ENCODE measurements at regions not wholly inside any gene's neighbourhood (a gene's known extent, or its start where the extent isn't known, plus 50 kb on each side); places are given as distances from the start of the nearest gene placed in this dataset.

- TF ChIP-seq CTCF (IDR thresholded peaks at IDR 0.05): no peak
- Histone ChIP-seq H3K4me1 (ENCODE audit: control insufficient read depth in 1 of 2, insufficient read depth in 1 of 2, low read depth in 1 of 2, low read length in 1 of 2) (peaks cover 43 to 46% of the 10 kb centered on the region in 2 experiments), H3K4me3 (ENCODE audit: low read depth in 1 of 2, low read length in 1 of 2) (no peak overlapping the region), H3K27ac (no peak overlapping the region), H3K9me3 (no peaks in the 10 kb centered on the region), H3K27me3 (no peaks in the 10 kb centered on the region), H3K36me3 (no peaks in the 10 kb centered on the region)
Measured at GRCh38 chr3:43176666-43177065, 70.8 kb upstream of the POMGNT2 start.

- Histone ChIP-seq H3K27ac (no peak overlapping the region), H3K4me3 (ENCODE audit: low read depth in 1 of 2, low read length in 1 of 2) (no peak overlapping the region), H3K9me3 (no peaks in the 10 kb centered on the region), H3K4me1 (ENCODE audit: control insufficient read depth in 1 of 2, insufficient read depth in 1 of 2, low read depth in 1 of 2, low read length in 1 of 2) (peaks cover 32 to 35% of the 10 kb centered on the region in 2 experiments), H3K27me3 (no peaks in the 10 kb centered on the region), H3K36me3 (no peaks in the 10 kb centered on the region)
- TF ChIP-seq CTCF (IDR thresholded peaks at IDR 0.05): no peak
Measured at GRCh38 chr3:43175541-43175940, 69.7 kb upstream of the POMGNT2 start.

DNA sequence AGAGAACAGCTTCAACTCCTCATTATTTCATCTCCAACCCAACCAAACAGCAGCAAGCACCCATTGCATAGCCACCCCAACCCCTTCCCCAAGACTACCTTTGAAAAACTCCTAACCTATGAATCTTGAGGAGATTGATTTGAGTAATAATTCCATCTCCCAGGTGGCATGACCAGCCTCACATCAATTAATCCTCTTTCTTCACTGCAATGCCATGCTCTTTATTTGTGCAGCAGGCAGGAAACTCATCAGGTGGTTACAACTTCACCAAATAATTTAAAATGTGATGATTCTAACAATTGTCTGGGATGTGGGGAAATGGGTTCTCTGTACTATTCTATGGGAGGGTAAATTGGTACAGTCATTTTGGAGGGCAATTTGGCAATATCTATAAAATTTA, 68.1 kb upstream of the POMGNT2 start:
- Histone ChIP-seq H3K9me3 (no peaks in the 10 kb centered on the region), H3K27me3 (no peaks in the 10 kb centered on the region), H3K4me3 (ENCODE audit: low read depth in 1 of 2, low read length in 1 of 2) (no peak overlapping the region), H3K36me3 (no peaks in the 10 kb centered on the region), H3K4me1 (ENCODE audit: control insufficient read depth in 1 of 2, insufficient read depth in 1 of 2, low read depth in 1 of 2, low read length in 1 of 2) (peaks cover 17 to 20% of the 10 kb centered on the region in 2 experiments), H3K27ac (no peak overlapping the region)
- no peak for TF ChIP-seq CTCF (IDR thresholded peaks at IDR 0.05)

- no peak overlapping the region for H3K27ac ChIP-seq
- H3K4me1 ChIP-seq (ENCODE audit: control insufficient read depth in 1 of 2, insufficient read depth in 1 of 2, low read depth in 1 of 2, low read length in 1 of 2): peaks cover 5 to 8% of the 10 kb centered on the region in 2 experiments
Measured at GRCh38 chr3:43171748-43172147, 65.9 kb upstream of the POMGNT2 start.

GRCh38 chr3:43170553-43170952, 64.7 kb upstream of the POMGNT2 start:
- Histone ChIP-seq H3K4me1 (ENCODE audit: control insufficient read depth in 1 of 2, insufficient read depth in 1 of 2, low read depth in 1 of 2, low read length in 1 of 2) (peaks cover 5% of the 10 kb centered on the region in 2 experiments), H3K36me3 (no peaks in the 10 kb centered on the region), H3K27ac (no peak overlapping the region), H3K4me3 (ENCODE audit: low read depth in 1 of 2, low read length in 1 of 2) (no peak overlapping the region), H3K27me3 (no peaks in the 10 kb centered on the region), H3K9me3 (no peaks in the 10 kb centered on the region)
- TF ChIP-seq CTCF (IDR thresholded peaks at IDR 0.05): no peak

More at GRCh38 chr3:43171748-43172147, 65.9 kb upstream of the POMGNT2 start:
- Histone ChIP-seq H3K36me3 (no peaks in the 10 kb centered on the region), H3K4me3 (ENCODE audit: low read depth in 1 of 2, low read length in 1 of 2) (no peak overlapping the region), H3K27me3 (no peaks in the 10 kb centered on the region), H3K9me3 (no peaks in the 10 kb centered on the region)
- no peak for TF ChIP-seq CTCF (IDR thresholded peaks at IDR 0.05)

DNA sequence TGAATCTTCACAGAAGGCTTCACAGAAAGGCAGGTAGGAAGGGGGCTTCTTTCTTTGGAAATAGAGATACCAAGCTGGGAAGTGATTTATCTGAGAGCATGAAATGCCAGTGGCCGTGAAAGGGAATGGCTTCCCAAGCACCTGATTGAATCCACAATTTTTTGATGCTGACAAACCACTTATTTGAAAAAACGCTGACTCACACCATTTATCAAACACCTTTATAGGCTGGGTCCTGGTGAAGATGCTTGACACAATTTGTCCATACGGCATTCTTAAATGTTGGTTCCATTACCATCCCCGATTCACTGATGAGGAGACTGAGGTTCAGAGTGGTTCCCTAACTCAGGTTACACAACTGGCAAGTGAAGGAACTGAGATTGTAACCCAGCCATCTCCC, 64.1 kb upstream of the POMGNT2 start:
- no peak for TF ChIP-seq CTCF (IDR thresholded peaks at IDR 0.05)
- Histone ChIP-seq H3K9me3 (no peaks in the 10 kb centered on the region), H3K4me3 (ENCODE audit: low read depth in 1 of 2, low read length in 1 of 2) (no peak overlapping the region), H3K36me3 (no peaks in the 10 kb centered on the region), H3K27ac (no peak overlapping the region), H3K27me3 (no peaks in the 10 kb centered on the region), H3K4me1 (ENCODE audit: control insufficient read depth in 1 of 2, insufficient read depth in 1 of 2, low read depth in 1 of 2, low read length in 1 of 2) (peaks cover 5% of the 10 kb centered on the region in 2 experiments)

Data from neutrophil (primary cell).